K562 (cell line): ENCODE measurements at regions not wholly inside any gene's neighbourhood (a gene's known extent, or its start where the extent isn't known, plus 50 kb on each side); places are given as distances from the start of the nearest gene placed in this dataset.

Experiments used
- FOXK1 ChIP-seq: sonication (generic); formaldehyde crosslinking; IDR thresholded peaks from 2 replicates; pipeline ENCODE4 v1.8.0; 2022; ENCODE audit warnings: missing genetic modification reagents, mild to moderate bottlenecking, borderline replicate concordance
- HDAC1 ChIP-seq, 2 experiments: fragments of 450-650 bp; IDR thresholded peaks; 2 replicates each; pipeline ENCODE4 v1.6.1; 2016 to 2017; ENCODE audit warnings: inconsistent platforms in 1 of 2, mild to moderate bottlenecking in 1 of 2, moderate library complexity in 1 of 2
- MTA1 ChIP-seq: fragments of 450-650 bp; IDR thresholded peaks from 2 replicates; pipeline ENCODE4 v1.6.1; 2017; ENCODE audit warnings: borderline replicate concordance
- POLR2AphosphoS5 ChIP-seq: IDR thresholded peaks from 2 replicates; pipeline ENCODE4 v1.6.1; 2011; ENCODE audit warnings: mild to moderate bottlenecking, low read depth, low read length, moderate library complexity; ENCODE audit not compliant: control insufficient read depth, insufficient read depth
- RCOR1 ChIP-seq, 2 experiments: IDR thresholded peaks; 2 replicates each; pipeline ENCODE4 v1.6.1; 2012; ENCODE audit warnings: low read depth in 2 of 2, low read length in 2 of 2, borderline replicate concordance in 1 of 2, improper control_type of control experiment in 1 of 2
- SMAD2 ChIP-seq: fragments of 150-350 bp; IDR thresholded peaks from 2 replicates; pipeline ENCODE4 v1.6.1; 2014; ENCODE audit warnings: low read depth, mild to moderate bottlenecking, low read length
- TAL1 ChIP-seq: fragments of 450-650 bp; IDR thresholded peaks from 2 replicates; pipeline ENCODE4 v1.6.1; 2016; ENCODE audit warnings: mild to moderate bottlenecking
- VEZF1 ChIP-seq: fragments of 200-800 bp; sonication (Bioruptor generic); IDR thresholded peaks from 2 replicates; pipeline ENCODE4 v1.6.1; 2017; ENCODE audit warnings: missing genetic modification characterization, missing compliant biosample characterization
- ZBED1 ChIP-seq: IDR thresholded peaks from 2 replicates; pipeline ENCODE4 v1.6.1; 2014
- ZC3H4 ChIP-seq: sonication (generic); formaldehyde crosslinking; IDR thresholded peaks from 2 replicates; pipeline ENCODE4 v1.9.0; 2021; ENCODE audit warnings: missing genetic modification reagents, borderline replicate concordance
- ZNF695 ChIP-seq: fragments of 450-650 bp; formaldehyde crosslinking; IDR thresholded peaks from 2 replicates; pipeline ENCODE4 v1.4.0; 2020; ENCODE audit warnings: mild to moderate bottlenecking, moderate library complexity

GRCh38 chr10:42973411-42973810 is 103.5 kb upstream of the RET start (continued):
- TF ChIP-seq ZNF695 (CRISPR knock-in tag) (no peak), POLR2AphosphoS5 (no peak), MTA1 (no peak), SMAD2 (no peak), RCOR1 (IDR thresholded peaks at IDR 0.05; ENCODE audit: borderline replicate concordance in 1 of 2, low read depth in 2 of 2, low read length in 2 of 2) (no peak), ZBED1 (no peak), HDAC1 (IDR thresholded peaks at IDR 0.05) (no peak), ZC3H4 (CRISPR knock-in tag) (no peak), TAL1 (no peak), VEZF1 (CRISPR knock-in tag) (no peak), FOXK1 (CRISPR knock-in tag) (no peak)
